ENCODE measurements at regions not wholly inside any gene's neighbourhood (a gene's known extent, or its start where the extent isn't known, plus 50 kb on each side); places are given as distances from the start of the nearest gene placed in this dataset.
"Not testable (repeated sequence)": the region's sequence is repeated elsewhere in the genome, so short reads cannot be mapped to it uniquely, and the experiment has no call there.

DNA sequence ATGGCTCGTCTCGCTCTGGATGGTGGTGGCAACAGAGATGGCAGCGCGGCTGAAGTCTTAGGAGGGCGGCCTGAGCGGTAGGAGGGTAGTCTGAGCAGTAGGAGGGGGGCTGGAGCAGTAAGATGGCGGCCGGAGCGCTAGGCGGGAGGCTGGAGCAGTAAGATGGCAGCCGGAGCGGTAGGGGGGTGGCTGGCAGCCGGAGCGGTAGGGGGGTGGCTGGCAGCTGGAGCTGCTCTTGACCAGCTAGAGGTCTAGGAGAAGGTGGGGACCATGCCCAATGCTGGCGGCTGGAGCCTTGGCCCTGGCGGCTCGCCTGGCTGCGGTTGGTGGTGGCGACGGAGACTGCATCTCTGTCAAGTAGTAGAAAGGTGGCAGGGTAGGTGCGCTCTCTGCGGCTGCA lies 1262.7 kb downstream of the SPATA31A7 start:
- not testable (repeated sequence) for H3K4me1 Mint-ChIP-seq

DNA sequence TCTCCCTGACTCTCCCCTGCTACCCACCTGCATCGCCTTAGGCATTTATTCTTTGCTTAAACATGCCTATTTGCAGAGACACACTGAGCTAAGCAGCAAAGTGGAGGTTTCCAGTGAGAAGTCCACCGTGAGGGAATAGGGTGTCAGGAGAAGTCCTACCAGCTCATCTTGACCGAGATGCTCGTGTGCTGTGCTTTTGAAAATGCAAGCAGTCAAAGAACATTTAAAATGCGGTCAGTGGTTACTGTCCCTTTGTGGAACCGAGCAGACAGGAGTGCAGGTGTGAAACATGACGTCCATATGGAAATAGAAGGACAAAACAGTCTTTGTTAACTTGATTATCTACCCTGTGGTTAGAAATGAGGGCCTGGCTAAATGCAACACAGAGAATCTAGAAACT lies 1274.3 kb downstream of the SPATA31A7 start:
- H3K9me3 Mint-ChIP-seq; H3K4me1 ChIP-seq (ENCODE audit: insufficient read depth, low read length); H3K27me3 Mint-ChIP-seq; DNase-seq; H3K9me3 ChIP-seq (ENCODE audit: low read length); H3K27me3 ChIP-seq (ENCODE audit: insufficient read depth, low read length, poor library complexity, severe bottlenecking); H3K4me3 ChIP-seq (ENCODE audit: low read length); CTCF ChIA-PET; H3K4me3 Mint-ChIP-seq; H3K36me3 ChIP-seq (ENCODE audit: insufficient read depth, low read length); H3K36me3 Mint-ChIP-seq; POLR2A ChIA-PET; H3K4me1 Mint-ChIP-seq; H3K27ac ChIP-seq (ENCODE audit: low read depth, low read length); H3K27ac Mint-ChIP-seq: not testable (repeated sequence)

More for the DNA sequence above, 1262.7 kb downstream of the SPATA31A7 start:
- H3K4me1 ChIP-seq (ENCODE audit: insufficient read depth, low read length); H3K27ac ChIP-seq (ENCODE audit: low read depth, low read length); H3K27me3 Mint-ChIP-seq; H3K4me3 ChIP-seq (ENCODE audit: low read length); H3K27me3 ChIP-seq (ENCODE audit: insufficient read depth, low read length, poor library complexity, severe bottlenecking); CTCF ChIA-PET; H3K9me3 ChIP-seq (ENCODE audit: low read length); H3K4me3 Mint-ChIP-seq; H3K36me3 Mint-ChIP-seq; POLR2A ChIA-PET; H3K36me3 ChIP-seq (ENCODE audit: insufficient read depth, low read length); H3K9me3 Mint-ChIP-seq; H3K27ac Mint-ChIP-seq: not testable (repeated sequence)
- DNase-seq: peak in 1 of 5 donors; percentile 31

DNA sequence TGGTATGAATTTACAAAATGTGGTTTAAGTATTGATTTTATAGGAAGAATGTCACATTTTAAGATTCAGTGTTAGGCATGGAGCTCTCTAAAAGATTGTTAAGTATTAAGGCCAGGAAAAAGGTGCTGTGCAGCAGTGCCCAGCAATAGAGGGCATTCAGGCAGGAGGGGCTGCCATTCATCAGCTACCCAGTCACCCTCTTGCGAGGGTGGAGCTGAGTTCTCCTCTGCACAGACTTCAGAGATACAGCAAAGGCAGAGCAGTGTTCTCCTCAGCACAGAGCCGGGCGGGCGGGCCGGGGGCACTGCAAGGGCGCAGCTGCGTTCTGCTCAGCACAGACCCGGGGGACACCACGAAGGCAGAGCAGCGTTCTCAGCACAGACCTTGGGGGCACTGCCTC lies 1275.1 kb downstream of the SPATA31A7 start:
- H3K4me1 ChIP-seq (ENCODE audit: insufficient read depth, low read length); H3K27me3 Mint-ChIP-seq; H3K27ac Mint-ChIP-seq; H3K4me3 ChIP-seq (ENCODE audit: low read length); H3K36me3 ChIP-seq (ENCODE audit: insufficient read depth, low read length); H3K27ac ChIP-seq (ENCODE audit: low read depth, low read length); H3K27me3 ChIP-seq (ENCODE audit: insufficient read depth, low read length, poor library complexity, severe bottlenecking); H3K36me3 Mint-ChIP-seq; H3K9me3 ChIP-seq (ENCODE audit: low read length); H3K9me3 Mint-ChIP-seq; CTCF ChIA-PET; POLR2A ChIA-PET; H3K4me1 Mint-ChIP-seq; H3K4me3 Mint-ChIP-seq; DNase-seq: not testable (repeated sequence)
